ENCODE measurements at regions not wholly inside any gene's neighbourhood (a gene's known extent, or its start where the extent isn't known, plus 50 kb on each side); places are given as distances from the start of the nearest gene placed in this dataset.

DNA sequence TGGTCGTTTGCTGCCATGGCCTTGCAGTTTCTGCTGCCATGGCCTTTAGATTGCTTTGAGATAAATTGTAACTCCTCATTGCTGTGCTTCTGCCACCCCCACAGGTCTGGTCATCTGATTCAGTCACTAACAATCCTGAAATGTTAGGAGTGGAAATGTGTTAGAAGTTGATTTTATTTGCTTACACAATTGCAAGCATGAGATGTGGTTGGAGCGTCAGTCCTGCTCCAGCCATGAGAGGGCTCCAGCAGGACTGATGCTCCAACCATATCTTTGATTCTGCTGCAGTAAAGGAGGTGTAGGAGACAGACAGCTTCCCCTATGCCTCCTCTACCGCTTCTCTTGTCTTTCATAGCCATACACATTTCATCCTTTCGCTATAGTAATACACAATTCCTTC lies 226.8 kb upstream of the RGS6 start:
- Histone ChIP-seq H3K4me1 (peaks cover 0 to 11% (median 4%) of the 10 kb centered on the region in 3 donors), H3K9me3 (no peaks in the 10 kb centered on the region), H3K36me3 (peaks cover 0 to 30% of the 10 kb centered on the region in 2 donors), H3K27ac (no peak overlapping the region), H3K27me3 (no peaks in the 10 kb centered on the region), H3K4me3 (no peak overlapping the region)
- ATAC-seq = no peak
- 87 to 100% methylated on average over 2 to 3 of the region's 4 CpGs for WGBS, 2 donors (ENCODE audit: low coverage in 1 of 2)
- TF ChIP-seq POLR2AphosphoS5 (IDR thresholded peaks at IDR 0.05) = no peak
- no peak for TF ChIP-seq POLR2A (IDR thresholded peaks at IDR 0.05)
- no peak for TF ChIP-seq EP300 (IDR thresholded peaks at IDR 0.05)
- TF ChIP-seq, protein P1, sequence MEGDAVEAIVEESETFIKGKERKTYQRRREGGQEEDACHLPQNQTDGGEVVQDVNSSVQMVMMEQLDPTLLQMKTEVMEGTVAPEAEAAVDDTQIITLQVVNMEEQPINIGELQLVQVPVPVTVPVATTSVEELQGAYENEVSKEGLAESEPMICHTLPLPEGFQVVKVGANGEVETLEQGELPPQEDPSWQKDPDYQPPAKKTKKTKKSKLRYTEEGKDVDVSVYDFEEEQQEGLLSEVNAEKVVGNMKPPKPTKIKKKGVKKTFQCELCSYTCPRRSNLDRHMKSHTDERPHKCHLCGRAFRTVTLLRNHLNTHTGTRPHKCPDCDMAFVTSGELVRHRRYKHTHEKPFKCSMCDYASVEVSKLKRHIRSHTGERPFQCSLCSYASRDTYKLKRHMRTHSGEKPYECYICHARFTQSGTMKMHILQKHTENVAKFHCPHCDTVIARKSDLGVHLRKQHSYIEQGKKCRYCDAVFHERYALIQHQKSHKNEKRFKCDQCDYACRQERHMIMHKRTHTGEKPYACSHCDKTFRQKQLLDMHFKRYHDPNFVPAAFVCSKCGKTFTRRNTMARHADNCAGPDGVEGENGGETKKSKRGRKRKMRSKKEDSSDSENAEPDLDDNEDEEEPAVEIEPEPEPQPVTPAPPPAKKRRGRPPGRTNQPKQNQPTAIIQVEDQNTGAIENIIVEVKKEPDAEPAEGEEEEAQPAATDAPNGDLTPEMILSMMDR (IDR thresholded peaks at IDR 0.05) = no peak

DNA sequence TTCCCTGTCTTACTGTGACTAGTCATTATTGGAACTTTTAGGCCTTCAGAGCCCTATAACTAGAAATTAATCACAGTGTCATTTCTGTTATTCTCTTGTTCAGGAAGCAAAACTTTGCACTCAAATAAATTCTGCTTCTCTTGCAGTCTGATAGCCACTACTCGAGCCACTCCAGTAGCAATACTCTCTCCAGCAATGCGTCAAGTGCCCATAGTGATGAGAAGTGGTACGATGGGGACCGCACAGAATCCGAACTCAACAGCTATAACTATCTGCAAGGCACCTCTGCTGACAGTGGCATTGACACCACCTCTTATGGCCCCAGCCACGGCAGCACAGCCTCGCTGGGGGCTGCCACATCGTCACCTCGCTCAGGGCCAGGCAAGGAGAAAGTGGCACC lies 223.2 kb upstream of the RGS6 start:
- Histone ChIP-seq H3K9me3 (no peaks in the 10 kb centered on the region), H3K4me1 (peaks cover 0 to 16% (median 6%) of the 10 kb centered on the region in 3 donors), H3K36me3 (peaks cover 0 to 26% of the 10 kb centered on the region in 2 donors), H3K27me3 (no peaks in the 10 kb centered on the region), H3K27ac (no peak overlapping the region), H3K4me3 (no peak overlapping the region)
- 98% methylated on average over 8 of the region's 9 CpGs; no CpG with 5 or more reads in 1 of the 2 donors for WGBS, 2 donors (ENCODE audit: low coverage in 1 of 2)
- no peak for ATAC-seq
- TF ChIP-seq POLR2AphosphoS5 (IDR thresholded peaks at IDR 0.05) (no peak), POLR2A (IDR thresholded peaks at IDR 0.05) (no peak), EP300 (IDR thresholded peaks at IDR 0.05) (no peak)
- TF ChIP-seq, protein P1 (IDR thresholded peaks at IDR 0.05) = no peak

GRCh38 chr14:71709987-71710386 lies 222.2 kb upstream of the RGS6 start:
- Histone ChIP-seq H3K4me3 (no peak overlapping the region), H3K27me3 (no peaks in the 10 kb centered on the region), H3K4me1 (peaks cover 0 to 16% (median 6%) of the 10 kb centered on the region in 3 donors), H3K27ac (no peak overlapping the region), H3K9me3 (no peaks in the 10 kb centered on the region), H3K36me3 (peaks cover 0 to 24% of the 10 kb centered on the region in 2 donors)
- ATAC-seq = no peak
- 53 to 75% methylated on average over 7 of the region's 7 CpGs for WGBS, 2 donors (ENCODE audit: low coverage in 1 of 2)
- TF ChIP-seq, protein P1 (IDR thresholded peaks at IDR 0.05) = no peak
- TF ChIP-seq EP300 (IDR thresholded peaks at IDR 0.05) = no peak
- no peak for TF ChIP-seq POLR2A (IDR thresholded peaks at IDR 0.05)
- TF ChIP-seq POLR2AphosphoS5 (IDR thresholded peaks at IDR 0.05) = no peak

GRCh38 chr14:71711125-71711524 lies 221.1 kb upstream of the RGS6 start:
- 88% methylated on average over 2 of the region's 2 CpGs for WGBS, 2 donors (ENCODE audit: low coverage in 1 of 2)
- Histone ChIP-seq H3K4me3 (no peak overlapping the region), H3K9me3 (no peaks in the 10 kb centered on the region), H3K4me1 (peaks cover 0 to 16% (median 6%) of the 10 kb centered on the region in 3 donors), H3K27ac (peak overlapping the region in 2 of 4 donors; percentile 33 to 36), H3K36me3 (peaks cover 0 to 13% of the 10 kb centered on the region in 2 donors), H3K27me3 (no peaks in the 10 kb centered on the region)
- TF ChIP-seq EP300 (IDR thresholded peaks at IDR 0.05) = no peak
- no peak for TF ChIP-seq POLR2A (IDR thresholded peaks at IDR 0.05)
- no peak for TF ChIP-seq POLR2AphosphoS5 (IDR thresholded peaks at IDR 0.05)
- TF ChIP-seq, protein P1 (IDR thresholded peaks at IDR 0.05) = no peak
- no peak for ATAC-seq

GRCh38 chr14:71711619-71712018 lies 220.6 kb upstream of the RGS6 start:
- no peak for ATAC-seq
- H3K9me3 ChIP-seq = no peaks in the 10 kb centered on the region
- TF ChIP-seq POLR2A (IDR thresholded peaks at IDR 0.05) (no peak), POLR2AphosphoS5 (IDR thresholded peaks at IDR 0.05) (no peak)
- TF ChIP-seq, protein P1 (IDR thresholded peaks at IDR 0.05) = no peak
- H3K36me3 ChIP-seq = peaks cover 0 to 13% of the 10 kb centered on the region in 2 donors
- H3K4me1 ChIP-seq = peaks cover 0 to 16% (median 6%) of the 10 kb centered on the region in 3 donors
- WGBS, 2 donors (ENCODE audit: low coverage in 1 of 2) = 55 to 100% methylated on average over 1 of the region's 1 CpG
- H3K4me3 ChIP-seq = no peak overlapping the region
- H3K27ac ChIP-seq = peak overlapping the region in 2 of 4 donors; percentile 33 to 36
- no peaks in the 10 kb centered on the region for H3K27me3 ChIP-seq
